OCI-LY1 (cell line): ENCODE measurements at regions not wholly inside any gene's neighbourhood (a gene's known extent, or its start where the extent isn't known, plus 50 kb on each side); places are given as distances from the start of the nearest gene placed in this dataset.

Experiments used
- H2AFZ ChIP-seq: fragments of 200-600 bp; sonication (generic), shearing (Covaris generic); 2 replicates; pipeline ENCODE4 v1.6.0; 2014; ENCODE audit warnings: antibody characterized with exemption, mild to moderate bottlenecking, low read length
- H3F3A ChIP-seq: fragments of 200-600 bp; sonication (generic), shearing (Covaris generic); 2 replicates; pipeline ENCODE4 v1.6.0; 2014; ENCODE audit warnings: mild to moderate bottlenecking, antibody characterized with exemption, low read length, moderate library complexity; ENCODE audit not compliant: insufficient read depth
- H3K27ac ChIP-seq: fragments of 200-600 bp; sonication (generic); 2 replicates; pipeline ENCODE4 v1.5.1; 2014; ENCODE audit warnings: low read length, mixed run types, mild to moderate bottlenecking, low read depth; ENCODE audit not compliant: poor library complexity, severe bottlenecking
- H3K27me3 ChIP-seq: fragments of 200-600 bp; sonication (generic); 2 replicates; pipeline ENCODE4 v1.6.0; 2014; ENCODE audit warnings: antibody characterized with exemption, mild to moderate bottlenecking, low read length, moderate library complexity; ENCODE audit not compliant: insufficient read depth
- H3K36me3 ChIP-seq: fragments of 200-600 bp; sonication (generic); 2 replicates; pipeline ENCODE4 v1.6.1; 2014; ENCODE audit warnings: mild to moderate bottlenecking, antibody characterized with exemption, low read length, moderate library complexity, mixed read lengths; ENCODE audit not compliant: insufficient read depth
- H3K4me1 ChIP-seq: fragments of 200-600 bp; sonication (generic); 2 replicates; pipeline ENCODE4 v1.5.1; 2014; ENCODE audit warnings: mild to moderate bottlenecking, low read length, moderate library complexity; ENCODE audit not compliant: insufficient read depth, severe bottlenecking
- H3K4me2 ChIP-seq: fragments of 200-600 bp; sonication (generic), shearing (Covaris generic); 2 replicates; pipeline ENCODE4 v1.6.1; 2014; ENCODE audit warnings: low read length
- H3K4me3 ChIP-seq: fragments of 200-600 bp; sonication (generic); 2 replicates; pipeline ENCODE4 v1.5.1; 2014; ENCODE audit warnings: low read length, low read depth, mild to moderate bottlenecking, mixed read lengths; ENCODE audit not compliant: poor library complexity, severe bottlenecking
- H3K79me2 ChIP-seq: fragments of 200-600 bp; shearing (Covaris generic); 2 replicates; pipeline ENCODE4 v1.6.1; 2016; ENCODE audit warnings: mixed run types, low read length, mixed read lengths; ENCODE audit not compliant: insufficient read depth
- H3K9ac ChIP-seq: fragments of 200-600 bp; sonication (generic), shearing (Covaris generic); 2 replicates; pipeline ENCODE4 v1.6.1; 2014; ENCODE audit warnings: mild to moderate bottlenecking, low read length, mixed read lengths
- H3K9me2 ChIP-seq: fragments of 200-600 bp; sonication (generic), shearing (Covaris generic); 2 replicates; pipeline ENCODE4 v1.6.1; 2014; ENCODE audit warnings: low read depth, mild to moderate bottlenecking, low read length, mixed read lengths
- H3K9me3 ChIP-seq: fragments of 200-600 bp; shearing (Covaris generic); 2 replicates; pipeline ENCODE4 v1.6.1; 2014; ENCODE audit warnings: low read length, mixed read lengths
- H4K20me1 ChIP-seq: fragments of 200-600 bp; sonication (generic), shearing (Covaris generic); 2 replicates; pipeline ENCODE4 v1.6.0; 2016; ENCODE audit warnings: mild to moderate bottlenecking, low read length; ENCODE audit not compliant: insufficient read depth
- EZH2 ChIP-seq: fragments of 200-600 bp; sonication (generic), shearing (Covaris generic); IDR thresholded peaks from 2 replicates; pipeline ENCODE4 v1.8.0; 2017; ENCODE audit warnings: borderline replicate concordance, mixed run types, mild to moderate bottlenecking, antibody characterized with exemption, low read length, moderate library complexity, mixed read lengths
- TF ChIP-seq, protein P1 (sequence below): fragments of 200-600 bp; sonication (generic), shearing (Covaris generic); IDR thresholded peaks from 2 replicates; pipeline ENCODE4 v1.5.1; 2017; ENCODE audit warnings: mild to moderate bottlenecking, antibody characterized with exemption, low read length, moderate library complexity, mixed read lengths

DNA sequence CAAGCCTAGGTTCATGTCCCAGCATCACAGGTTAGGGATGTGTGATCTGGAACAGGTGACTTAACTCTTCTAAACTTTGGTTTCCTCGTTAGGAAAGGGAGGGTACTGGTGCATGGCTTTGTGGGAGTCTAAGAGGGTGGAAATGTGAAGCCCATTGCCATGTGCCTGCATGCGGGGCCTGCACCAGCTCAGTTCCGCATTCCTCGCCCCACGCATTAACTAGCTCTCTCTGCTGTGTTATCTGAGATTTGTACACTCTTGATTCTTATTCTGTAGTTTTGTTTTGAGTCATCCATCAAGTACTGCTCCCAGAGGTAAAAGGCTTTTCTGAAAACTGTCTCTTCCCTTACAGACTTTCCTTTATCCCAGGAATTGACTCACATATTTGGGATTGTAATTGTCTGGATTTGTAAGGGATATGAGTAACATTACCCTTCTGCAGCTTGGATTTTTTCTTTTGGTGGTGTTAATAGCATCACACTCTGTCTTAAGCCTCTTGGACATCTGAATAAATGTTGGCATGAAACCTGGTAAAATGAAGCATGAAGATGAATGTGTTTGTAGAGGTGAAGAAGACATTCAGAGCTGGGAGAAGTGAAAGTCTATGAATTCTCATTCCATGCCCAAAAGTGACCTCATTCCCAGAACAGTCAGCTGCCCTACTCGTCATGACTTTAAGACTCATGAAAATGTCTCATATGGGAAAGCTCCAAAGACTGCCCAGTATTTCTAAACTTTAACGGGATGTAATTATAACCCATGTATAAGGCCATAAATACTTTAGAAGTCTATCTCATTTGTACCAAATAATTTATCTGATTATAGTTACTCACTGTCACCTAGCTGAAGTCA is 357.3 kb downstream of the FOXA2 start:
- H3K27me3 ChIP-seq: no peaks in the 10 kb centered on the region
- H3K36me3 ChIP-seq: no peaks in the 10 kb centered on the region
- no peaks in the 10 kb centered on the region for H3F3A ChIP-seq
- H3K9ac ChIP-seq: no peak overlapping the region
- no peak overlapping the region for H3K27ac ChIP-seq
- no peaks in the 10 kb centered on the region for H3K9me3 ChIP-seq
- no peaks in the 10 kb centered on the region for H3K79me2 ChIP-seq
- TF ChIP-seq, protein P1, sequence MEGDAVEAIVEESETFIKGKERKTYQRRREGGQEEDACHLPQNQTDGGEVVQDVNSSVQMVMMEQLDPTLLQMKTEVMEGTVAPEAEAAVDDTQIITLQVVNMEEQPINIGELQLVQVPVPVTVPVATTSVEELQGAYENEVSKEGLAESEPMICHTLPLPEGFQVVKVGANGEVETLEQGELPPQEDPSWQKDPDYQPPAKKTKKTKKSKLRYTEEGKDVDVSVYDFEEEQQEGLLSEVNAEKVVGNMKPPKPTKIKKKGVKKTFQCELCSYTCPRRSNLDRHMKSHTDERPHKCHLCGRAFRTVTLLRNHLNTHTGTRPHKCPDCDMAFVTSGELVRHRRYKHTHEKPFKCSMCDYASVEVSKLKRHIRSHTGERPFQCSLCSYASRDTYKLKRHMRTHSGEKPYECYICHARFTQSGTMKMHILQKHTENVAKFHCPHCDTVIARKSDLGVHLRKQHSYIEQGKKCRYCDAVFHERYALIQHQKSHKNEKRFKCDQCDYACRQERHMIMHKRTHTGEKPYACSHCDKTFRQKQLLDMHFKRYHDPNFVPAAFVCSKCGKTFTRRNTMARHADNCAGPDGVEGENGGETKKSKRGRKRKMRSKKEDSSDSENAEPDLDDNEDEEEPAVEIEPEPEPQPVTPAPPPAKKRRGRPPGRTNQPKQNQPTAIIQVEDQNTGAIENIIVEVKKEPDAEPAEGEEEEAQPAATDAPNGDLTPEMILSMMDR: no peak
- H3K4me3 ChIP-seq: no peak overlapping the region
- H3K4me1 ChIP-seq: no peaks in the 10 kb centered on the region
- no peaks in the 10 kb centered on the region for H4K20me1 ChIP-seq
- H2AFZ ChIP-seq: no peak overlapping the region
- no peak overlapping the region for H3K4me2 ChIP-seq
- H3K9me2 ChIP-seq: no peaks in the 10 kb centered on the region

DNA sequence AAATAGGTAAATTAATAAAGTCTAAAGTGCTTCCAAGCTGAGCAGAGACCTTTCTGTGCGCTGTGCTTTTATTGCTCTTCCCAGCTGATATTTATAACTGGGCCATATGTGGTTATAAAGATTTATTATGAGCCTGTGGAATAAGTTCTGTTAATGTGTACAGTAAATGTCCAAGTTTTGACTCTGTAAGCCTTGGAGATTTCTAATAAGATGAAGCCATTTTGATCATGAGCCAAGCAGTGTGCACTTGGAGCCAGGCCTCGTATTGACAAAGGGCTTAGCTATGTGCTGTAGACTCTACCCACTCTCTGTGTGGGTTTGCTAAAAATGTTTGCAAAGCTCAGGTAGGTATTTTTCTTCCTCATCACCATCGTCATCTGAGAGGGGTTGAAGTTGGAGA is 361.1 kb downstream of the FOXA2 start:
- H3K9me2 ChIP-seq: no peaks in the 10 kb centered on the region
- no peaks in the 10 kb centered on the region for H3F3A ChIP-seq
- no peaks in the 10 kb centered on the region for H3K4me1 ChIP-seq
- H3K79me2 ChIP-seq: no peaks in the 10 kb centered on the region
- no peak overlapping the region for H3K9ac ChIP-seq
- H3K4me2 ChIP-seq: no peak overlapping the region
- H3K27ac ChIP-seq: no peak overlapping the region
- no peaks in the 10 kb centered on the region for H3K27me3 ChIP-seq
- no peaks in the 10 kb centered on the region for H3K9me3 ChIP-seq
- H3K4me3 ChIP-seq: no peak overlapping the region
- H2AFZ ChIP-seq: no peak overlapping the region
- H4K20me1 ChIP-seq: no peaks in the 10 kb centered on the region
- TF ChIP-seq EZH2: no peak
- TF ChIP-seq, protein P1: no peak
- no peaks in the 10 kb centered on the region for H3K36me3 ChIP-seq

DNA sequence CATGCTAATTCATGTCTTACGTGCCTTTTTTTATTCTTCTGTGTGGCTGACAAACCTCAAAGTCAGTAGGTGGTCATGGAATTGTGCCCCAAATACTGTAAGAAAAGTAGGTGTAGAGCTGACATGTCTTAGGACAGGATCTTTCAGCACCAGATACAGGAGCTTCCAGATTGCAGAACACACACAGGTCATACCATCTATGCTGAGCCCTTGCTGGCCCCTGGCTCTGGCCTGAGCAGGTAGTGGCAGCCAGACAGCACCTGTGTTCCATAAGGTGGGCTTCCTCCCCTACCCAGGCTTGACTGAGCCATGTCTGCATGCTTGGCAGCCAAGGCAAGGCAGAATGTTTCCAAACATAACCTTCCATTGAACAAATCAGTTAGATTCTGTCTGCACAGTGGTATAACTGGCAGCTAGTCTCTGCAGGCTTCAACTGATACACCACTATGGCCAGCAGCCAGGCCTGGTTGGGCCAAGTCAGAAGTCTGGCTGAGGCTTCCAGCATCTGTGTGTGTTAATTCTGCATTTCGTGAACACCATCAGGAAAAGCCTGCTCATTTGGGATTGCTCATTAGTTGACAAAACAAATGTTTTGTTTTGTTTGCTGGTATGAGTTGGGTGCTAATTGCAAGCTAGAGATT is 366.5 kb downstream of the FOXA2 start:
- Histone ChIP-seq H3K4me3 (no peak overlapping the region), H3K36me3 (no peaks in the 10 kb centered on the region), H3K9me3 (no peaks in the 10 kb centered on the region), H3K79me2 (no peaks in the 10 kb centered on the region), H3K4me1 (no peaks in the 10 kb centered on the region), H4K20me1 (no peaks in the 10 kb centered on the region), H3K27ac (no peak overlapping the region), H3K9ac (no peak overlapping the region), H3K27me3 (no peaks in the 10 kb centered on the region), H3K9me2 (no peaks in the 10 kb centered on the region), H3K4me2 (no peak overlapping the region), H3F3A (no peaks in the 10 kb centered on the region), H2AFZ (no peak overlapping the region)
- no peak for TF ChIP-seq EZH2
- TF ChIP-seq, protein P1: no peak
